Gastrocnemius medialis (tissue), 4 donors: ENCODE measurements at regions not wholly inside any gene's neighbourhood (a gene's known extent, or its start where the extent isn't known, plus 50 kb on each side); places are given as distances from the start of the nearest gene placed in this dataset.
A peak's percentile ranks its signal among the peaks of the same experiment; 100 is the strongest.

Experiments
- ATAC-seq, 2 donors: fragments of 150-250 bp; one replicate each; pipeline ENCODE4 v1.9.1; 2016
- DNase-seq, 2 donors: peaks; one replicate each; pipeline ENCODE4 v3.0.0-alpha.2; 2019
- H3K27ac ChIP-seq, 4 donors: fragments of 200-600 bp; sonication (generic); 1 replicate in 1 of 4; 2 replicates in 3 of 4; pipeline ENCODE4 v1.5.1; 2016 to 2018; ENCODE audit warnings: mild to moderate bottlenecking in 2 of 4, moderate library complexity in 1 of 4
- H3K27me3 ChIP-seq, 3 donors: fragments of 200-600 bp; sonication (generic) in 2 of 3; 1 replicate in 1 of 3; 2 replicates in 2 of 3; pipeline versions ENCODE4 v1.5.1 to v1.6.0; 2016 to 2019; ENCODE audit warnings: mild to moderate bottlenecking in 1 of 3, moderate library complexity in 1 of 3
- H3K36me3 ChIP-seq, 2 donors: fragments of 200-600 bp; sonication (generic) in 1 of 2; one replicate each; pipeline ENCODE4 v1.5.1; 2017 to 2018
- H3K4me1 ChIP-seq, 2 donors: fragments of 200-600 bp; sonication (generic) in 1 of 2; one replicate each; pipeline ENCODE4 v1.5.1; 2016 to 2017; ENCODE audit warnings: mild to moderate bottlenecking in 2 of 2
- H3K4me3 ChIP-seq, 4 donors: fragments of 200-600 bp; sonication (generic) in 3 of 4; 1 replicate in 1 of 4; 2 replicates in 3 of 4; pipeline ENCODE4 v1.5.1; 2016 to 2019; ENCODE audit warnings: mild to moderate bottlenecking in 2 of 4
- H3K9me3 ChIP-seq, 3 donors: fragments of 200-600 bp; sonication (generic) in 2 of 3; 1 replicate in 1 of 3; 2 replicates in 2 of 3; pipeline ENCODE4 v1.5.1; 2016 to 2019
- POLR2A ChIP-seq, 2 donors: fragments of 450-650 bp; IDR thresholded peaks; one replicate each; pipeline ENCODE4 v1.6.1; 2017; ENCODE audit warnings: antibody characterized with exemption in 2 of 2, mild to moderate bottlenecking in 2 of 2, moderate library complexity in 2 of 2
- in situ Hi-C, 4 donors: fragments of 200-750 bp; cut with MboI; loops; one replicate each; pipeline versions ENCODE4 v1.15.0 to v1.8.0; 2017; ENCODE audit warnings: low sequenced_read_pairs in 4 of 4
- intact Hi-C: fragments of 100-400 bp; cut with DNase I; formaldehyde crosslinking; loops from one replicate; pipeline ENCODE4 v1.15.1; 2023; ENCODE audit warnings: low total_unique reads
- TF ChIP-seq, protein P1 (sequence below), 5 experiments: fragments of 450-650 bp in 3 of 5; fragments of 200-600 bp in 2 of 5; sonication (generic) in 2 of 5; IDR thresholded peaks in 4 of 5; conservative IDR thresholded peaks in 1 of 5; 1 replicate in 4 of 5; 2 replicates in 1 of 5; pipeline ENCODE4 v1.5.1; 2016 to 2019; ENCODE audit warnings: antibody characterized with exemption in 5 of 5, mild to moderate bottlenecking in 3 of 5, moderate library complexity in 3 of 5

DNA sequence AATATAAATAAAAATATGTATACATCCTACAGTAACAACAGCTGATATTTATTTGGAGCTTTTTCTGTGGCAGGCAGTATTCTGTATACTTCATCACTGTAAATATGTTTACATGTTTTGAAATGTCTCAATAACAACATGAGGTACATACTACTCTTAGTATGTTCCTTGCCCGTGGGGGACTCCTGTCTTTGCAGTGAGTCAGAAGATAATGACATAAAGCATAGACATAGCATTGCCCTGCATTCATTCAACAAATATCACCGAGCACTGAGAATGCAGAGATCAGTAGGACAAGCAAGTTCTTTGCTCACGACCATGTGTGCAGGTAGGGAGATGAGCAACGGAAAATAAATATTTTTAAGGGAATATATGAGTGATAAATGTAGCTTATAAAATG lies 246.5 kb downstream of the LTN1 start:
- H3K27me3 ChIP-seq = no peaks in the 10 kb centered on the region
- DNase-seq = no peak
- TF ChIP-seq, protein P1, sequence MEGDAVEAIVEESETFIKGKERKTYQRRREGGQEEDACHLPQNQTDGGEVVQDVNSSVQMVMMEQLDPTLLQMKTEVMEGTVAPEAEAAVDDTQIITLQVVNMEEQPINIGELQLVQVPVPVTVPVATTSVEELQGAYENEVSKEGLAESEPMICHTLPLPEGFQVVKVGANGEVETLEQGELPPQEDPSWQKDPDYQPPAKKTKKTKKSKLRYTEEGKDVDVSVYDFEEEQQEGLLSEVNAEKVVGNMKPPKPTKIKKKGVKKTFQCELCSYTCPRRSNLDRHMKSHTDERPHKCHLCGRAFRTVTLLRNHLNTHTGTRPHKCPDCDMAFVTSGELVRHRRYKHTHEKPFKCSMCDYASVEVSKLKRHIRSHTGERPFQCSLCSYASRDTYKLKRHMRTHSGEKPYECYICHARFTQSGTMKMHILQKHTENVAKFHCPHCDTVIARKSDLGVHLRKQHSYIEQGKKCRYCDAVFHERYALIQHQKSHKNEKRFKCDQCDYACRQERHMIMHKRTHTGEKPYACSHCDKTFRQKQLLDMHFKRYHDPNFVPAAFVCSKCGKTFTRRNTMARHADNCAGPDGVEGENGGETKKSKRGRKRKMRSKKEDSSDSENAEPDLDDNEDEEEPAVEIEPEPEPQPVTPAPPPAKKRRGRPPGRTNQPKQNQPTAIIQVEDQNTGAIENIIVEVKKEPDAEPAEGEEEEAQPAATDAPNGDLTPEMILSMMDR (IDR thresholded peaks at IDR 0.05 in 4 of 5, conservative IDR thresholded peaks at IDR 0.05 in 1 of 5) = no peak
- no peak for TF ChIP-seq POLR2A (IDR thresholded peaks at IDR 0.05)
- H3K27ac ChIP-seq = no peak overlapping the region
- in situ Hi-C loops = loop anchor here (5.0 to 25.0 kb wide), 11 partner anchors 199 to 1901 kb away; partner anchors contain the start of gene ADAMTS1 (in 3 of the 4)
- H3K36me3 ChIP-seq = no peaks in the 10 kb centered on the region
- no peak overlapping the region for H3K4me3 ChIP-seq
- intact Hi-C loops = loop anchor here (5.0 to 10.0 kb wide), 3 partner anchors 411 to 1899 kb away; partner anchors contain the start of gene ADAMTS1
- no peak for ATAC-seq
- H3K4me1 ChIP-seq = peaks cover 3 to 9% of the 10 kb centered on the region in 2 donors
- no peaks in the 10 kb centered on the region for H3K9me3 ChIP-seq

GRCh38 chr21:28745131-28746016 lies 247.3 kb downstream of the LTN1 start:
- Histone ChIP-seq H3K27me3 (no peaks in the 10 kb centered on the region), H3K9me3 (no peaks in the 10 kb centered on the region), H3K27ac (peak overlapping the region; percentile 71 to 79 (median 76)), H3K36me3 (no peaks in the 10 kb centered on the region), H3K4me3 (peak overlapping the region; percentile 59 to 63 (median 62)), H3K4me1 (peaks cover 3 to 9% of the 10 kb centered on the region in 2 donors)
- intact Hi-C loops (loop anchor here (1.0 to 10.0 kb wide), 5 partner anchors 228 to 1898 kb away; partner anchors contain the start of gene ADAMTS1), in situ Hi-C loops (loop anchor here (5.0 to 25.0 kb wide), 11 partner anchors 199 to 1901 kb away; partner anchors contain the start of gene ADAMTS1 (in 3 of the 4))
- ATAC-seq (peak; percentile 92 to 95), DNase-seq (peak; percentile 56 to 58)
- no peak for TF ChIP-seq POLR2A (IDR thresholded peaks at IDR 0.05)
- TF ChIP-seq, protein P1 (IDR thresholded peaks at IDR 0.05 in 4 of 5, conservative IDR thresholded peaks at IDR 0.05 in 1 of 5) = peak; percentile 87 to 99 (median 91)

DNA sequence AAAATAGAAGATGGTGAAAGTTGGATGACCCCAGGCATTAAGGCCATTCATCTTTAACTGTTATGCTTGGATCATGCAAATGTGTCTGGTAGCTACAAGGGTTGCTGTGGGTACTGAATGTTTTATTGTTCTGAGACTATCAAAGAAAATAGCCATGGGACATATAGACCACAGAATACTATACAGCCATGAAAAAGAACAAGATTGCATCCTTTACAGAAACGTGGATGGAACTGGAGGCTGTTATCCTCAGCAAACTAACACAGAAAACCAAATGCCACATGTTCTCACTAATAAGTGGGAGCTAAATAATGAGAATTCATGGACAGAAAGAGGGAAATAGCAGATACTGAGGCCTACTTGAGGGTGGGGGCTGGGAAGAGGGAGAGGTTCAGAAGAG lies 249.0 kb downstream of the LTN1 start:
- ATAC-seq (no peak), DNase-seq (no peak)
- Histone ChIP-seq H3K9me3 (no peaks in the 10 kb centered on the region), H3K27ac (no peak overlapping the region), H3K27me3 (no peaks in the 10 kb centered on the region), H3K4me3 (no peak overlapping the region), H3K36me3 (no peaks in the 10 kb centered on the region), H3K4me1 (peaks cover 3 to 9% of the 10 kb centered on the region in 2 donors)
- no peak for TF ChIP-seq POLR2A (IDR thresholded peaks at IDR 0.05)
- TF ChIP-seq, protein P1 (IDR thresholded peaks at IDR 0.05 in 4 of 5, conservative IDR thresholded peaks at IDR 0.05 in 1 of 5) = no peak
- intact Hi-C loops = loop anchor here (2.0 to 10.0 kb wide), 3 partner anchors 409 to 1043 kb away; no protein-coding TSS in a partner anchor
- in situ Hi-C loops = loop anchor here (10.0 to 25.0 kb wide), 8 partner anchors 201 to 1899 kb away; partner anchors contain the start of gene ADAMTS1 (in 3 of the 4)

GRCh38 chr21:28742527-28742926 lies 250.2 kb downstream of the LTN1 start:
- Histone ChIP-seq H3K4me1 (peaks cover 3 to 9% of the 10 kb centered on the region in 2 donors), H3K27me3 (no peaks in the 10 kb centered on the region), H3K27ac (no peak overlapping the region), H3K36me3 (no peaks in the 10 kb centered on the region), H3K4me3 (no peak overlapping the region), H3K9me3 (no peaks in the 10 kb centered on the region)
- intact Hi-C loops (loop anchor here (10.0 kb wide), 2 partner anchors 408 to 668 kb away; no protein-coding TSS in a partner anchor), in situ Hi-C loops (loop anchor here (10.0 to 25.0 kb wide), 8 partner anchors 202 to 1898 kb away; partner anchors contain the start of gene ADAMTS1 (in 3 of the 4))
- DNase-seq (no peak), ATAC-seq (no peak)
- no peak for TF ChIP-seq POLR2A (IDR thresholded peaks at IDR 0.05)
- TF ChIP-seq, protein P1 (IDR thresholded peaks at IDR 0.05 in 4 of 5, conservative IDR thresholded peaks at IDR 0.05 in 1 of 5) = no peak
